Natural killer cell (primary cell): ENCODE measurements at regions not wholly inside any gene's neighbourhood (a gene's known extent, or its start where the extent isn't known, plus 50 kb on each side); places are given as distances from the start of the nearest gene placed in this dataset.

Experiments used
- ATAC-seq, 3 donors: fragments of 150-1000 bp in 2 of 3; fragments of 200-7000 bp in 1 of 3; cut with Tn5 transposase; 1 replicate in 1 of 3; 2 replicates in 2 of 3; pipeline ENCODE4 v1.10.0; 2021; ENCODE audit warnings: mild to moderate bottlenecking in 2 of 3, moderate library complexity in 2 of 3
- DNase-seq, 2 donors: peaks; one replicate each; pipeline versions ENCODE4 v3.0.0 to v3.0.0-alpha.2; 2013 to 2021; ENCODE audit warnings: mixed read lengths in 1 of 2
- H3K27ac ChIP-seq: one replicate; pipeline ENCODE4 v1.5.1; 2013; ENCODE audit warnings: mild to moderate bottlenecking, low read length
- H3K27me3 ChIP-seq: one replicate; pipeline ENCODE4 v1.6.1; 2013; ENCODE audit warnings: low read length; ENCODE audit not compliant: control insufficient read depth, insufficient read depth
- H3K36me3 ChIP-seq: one replicate; pipeline ENCODE4 v1.6.1; 2013; ENCODE audit warnings: low read length; ENCODE audit not compliant: control insufficient read depth, insufficient read depth
- H3K4me1 ChIP-seq: one replicate; pipeline ENCODE4 v1.6.1; 2013; ENCODE audit warnings: low read length; ENCODE audit not compliant: control insufficient read depth, insufficient read depth
- H3K4me3 ChIP-seq: one replicate; pipeline ENCODE4 v1.5.1; 2013; ENCODE audit warnings: low read length
- H3K9me3 ChIP-seq: one replicate; pipeline ENCODE4 v1.6.1; 2013; ENCODE audit warnings: low read length; ENCODE audit not compliant: control insufficient read depth, insufficient read depth
- H3K27ac Mint-ChIP-seq, 2 donors: one replicate each; pipeline ENCODE4 v1.8.0; 2022; ENCODE audit warnings: mild to moderate bottlenecking in 2 of 2, mixed read lengths in 2 of 2, moderate library complexity in 1 of 2
- H3K27me3 Mint-ChIP-seq, 2 donors: one replicate each; pipeline ENCODE4 v1.8.0; 2022; ENCODE audit warnings: low read depth in 2 of 2, mixed read lengths in 2 of 2
- H3K36me3 Mint-ChIP-seq: one replicate; pipeline ENCODE4 v1.8.0; 2022; ENCODE audit warnings: mixed read lengths
- H3K4me1 Mint-ChIP-seq, 2 donors: one replicate each; pipeline ENCODE4 v1.8.0; 2022; ENCODE audit warnings: mixed read lengths in 2 of 2
- H3K4me3 Mint-ChIP-seq: one replicate; pipeline ENCODE4 v1.8.0; 2022; ENCODE audit warnings: mild to moderate bottlenecking, moderate library complexity, mixed read lengths
- H3K9me3 Mint-ChIP-seq, 2 donors: one replicate each; pipeline ENCODE4 v1.8.0; 2022; ENCODE audit warnings: mixed read lengths in 2 of 2
- WGBS: methylation state at CpG from one replicate; pipeline ENCODE4 v1.1.7; 2013; ENCODE audit warnings: missing lambda C conversion rate; ENCODE audit not compliant: insufficient coverage; 5-methylcytosine and 5-hydroxymethylcytosine counted together
- intact Hi-C: fragments of 100-400 bp; cut with micrococcal nuclease; formaldehyde crosslinking; loops from one replicate; pipeline ENCODE4 v1.14.2; 2022
- TF ChIP-seq, protein P1 (sequence below): fragments of 200-600 bp; IDR thresholded peaks from one replicate; pipeline ENCODE4 v1.8.0; 2022; ENCODE audit warnings: antibody characterized with exemption

DNA sequence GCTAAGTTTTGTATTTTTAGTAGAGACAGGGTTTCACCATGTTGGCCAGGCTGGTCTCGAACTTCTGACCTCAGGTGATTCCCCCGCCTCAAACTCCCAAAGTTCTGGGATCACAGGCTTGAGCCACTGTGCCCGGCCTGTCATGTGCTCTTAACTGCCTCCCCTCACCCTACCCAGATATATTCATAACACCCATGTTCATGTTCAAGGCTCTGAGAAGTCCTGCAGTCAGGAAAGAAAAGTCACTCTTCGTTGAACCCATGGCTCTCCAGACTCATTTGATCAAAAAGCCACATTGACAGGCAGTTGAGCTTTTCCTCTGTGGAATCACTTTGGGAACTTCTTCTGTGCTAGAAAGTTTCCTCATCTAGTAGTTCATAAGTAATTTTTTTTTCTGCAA, 545.5 kb upstream of the TBX3 start:
- H3K9me3 Mint-ChIP-seq = no peaks in the 10 kb centered on the region
- TF ChIP-seq, protein P1, sequence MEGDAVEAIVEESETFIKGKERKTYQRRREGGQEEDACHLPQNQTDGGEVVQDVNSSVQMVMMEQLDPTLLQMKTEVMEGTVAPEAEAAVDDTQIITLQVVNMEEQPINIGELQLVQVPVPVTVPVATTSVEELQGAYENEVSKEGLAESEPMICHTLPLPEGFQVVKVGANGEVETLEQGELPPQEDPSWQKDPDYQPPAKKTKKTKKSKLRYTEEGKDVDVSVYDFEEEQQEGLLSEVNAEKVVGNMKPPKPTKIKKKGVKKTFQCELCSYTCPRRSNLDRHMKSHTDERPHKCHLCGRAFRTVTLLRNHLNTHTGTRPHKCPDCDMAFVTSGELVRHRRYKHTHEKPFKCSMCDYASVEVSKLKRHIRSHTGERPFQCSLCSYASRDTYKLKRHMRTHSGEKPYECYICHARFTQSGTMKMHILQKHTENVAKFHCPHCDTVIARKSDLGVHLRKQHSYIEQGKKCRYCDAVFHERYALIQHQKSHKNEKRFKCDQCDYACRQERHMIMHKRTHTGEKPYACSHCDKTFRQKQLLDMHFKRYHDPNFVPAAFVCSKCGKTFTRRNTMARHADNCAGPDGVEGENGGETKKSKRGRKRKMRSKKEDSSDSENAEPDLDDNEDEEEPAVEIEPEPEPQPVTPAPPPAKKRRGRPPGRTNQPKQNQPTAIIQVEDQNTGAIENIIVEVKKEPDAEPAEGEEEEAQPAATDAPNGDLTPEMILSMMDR = no peak
- H3K36me3 ChIP-seq = no peaks in the 10 kb centered on the region
- 83% methylated on average over 4 of the region's 4 CpGs for WGBS
- no peaks in the 10 kb centered on the region for H3K4me1 ChIP-seq
- ATAC-seq (no peak), DNase-seq (no peak)
- no peak overlapping the region for H3K4me3 ChIP-seq
- H3K9me3 ChIP-seq = no peaks in the 10 kb centered on the region
- no peaks in the 10 kb centered on the region for H3K27me3 ChIP-seq
- no peaks in the 10 kb centered on the region for H3K36me3 Mint-ChIP-seq
- no peak overlapping the region for H3K27ac ChIP-seq
- intact Hi-C loops = no loop called here
- H3K4me3 Mint-ChIP-seq = no peak overlapping the region
- no peaks in the 10 kb centered on the region for H3K27me3 Mint-ChIP-seq
- H3K4me1 Mint-ChIP-seq = no peaks in the 10 kb centered on the region
- no peak overlapping the region for H3K27ac Mint-ChIP-seq

DNA sequence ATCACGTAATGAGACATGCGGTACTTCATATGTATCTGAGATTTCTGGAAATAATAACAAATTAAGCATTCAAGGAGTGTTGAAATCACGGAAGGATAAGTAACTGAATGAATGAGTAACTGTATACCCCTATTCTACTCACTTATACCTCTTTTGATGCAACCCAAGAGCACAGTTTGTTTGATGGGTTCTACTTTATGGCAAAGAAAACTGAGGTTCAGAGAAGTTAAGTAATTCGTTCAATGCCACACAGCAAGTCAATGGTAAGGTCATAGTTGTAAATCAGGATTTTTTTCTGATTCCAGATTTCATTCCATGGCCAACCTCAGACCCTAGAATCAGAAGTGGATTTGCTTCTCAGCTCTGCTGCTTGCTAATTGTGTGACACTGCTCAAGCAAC, 544.5 kb upstream of the TBX3 start:
- TF ChIP-seq, protein P1 = no peak
- WGBS = 91% methylated on average over 1 of the region's 4 CpGs
- no peaks in the 10 kb centered on the region for H3K4me1 Mint-ChIP-seq
- Histone ChIP-seq H3K27me3 (no peaks in the 10 kb centered on the region), H3K9me3 (no peaks in the 10 kb centered on the region), H3K4me1 (no peaks in the 10 kb centered on the region), H3K4me3 (no peak overlapping the region), H3K27ac (no peak overlapping the region), H3K36me3 (no peaks in the 10 kb centered on the region)
- H3K36me3 Mint-ChIP-seq = no peaks in the 10 kb centered on the region
- intact Hi-C loops = no loop called here
- no peak overlapping the region for H3K27ac Mint-ChIP-seq
- DNase-seq (no peak), ATAC-seq (no peak)
- H3K9me3 Mint-ChIP-seq = peaks cover 0 to 3% of the 10 kb centered on the region in 2 donors
- H3K4me3 Mint-ChIP-seq = no peak overlapping the region
- H3K27me3 Mint-ChIP-seq = no peaks in the 10 kb centered on the region

DNA sequence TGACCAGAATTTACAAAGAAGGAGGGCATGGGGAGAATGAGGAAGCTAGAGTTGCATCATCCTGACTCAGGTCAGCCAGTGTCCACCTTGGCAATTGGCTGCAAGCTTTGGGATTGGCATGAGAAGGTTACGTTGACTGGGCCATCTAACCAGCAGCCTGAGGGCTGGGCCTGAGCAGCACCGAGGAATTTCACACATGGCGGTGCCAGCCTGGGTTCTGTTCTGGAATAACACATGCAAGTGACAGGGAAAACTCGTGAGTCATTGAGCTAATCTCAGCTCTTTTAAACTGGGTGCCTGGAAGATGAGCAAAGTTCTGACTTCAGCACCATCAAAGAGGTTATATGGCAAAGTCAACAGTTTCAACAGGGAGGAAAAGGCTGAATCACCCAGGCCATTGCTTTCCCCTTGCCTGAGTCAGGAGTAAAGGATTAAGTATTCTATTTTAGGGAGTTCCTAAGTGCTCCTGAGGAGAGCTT, 543.2 kb upstream of the TBX3 start:
- Mint-ChIP-seq H3K4me3 (no peak overlapping the region), H3K27me3 (no peaks in the 10 kb centered on the region), H3K36me3 (no peaks in the 10 kb centered on the region), H3K4me1 (no peaks in the 10 kb centered on the region), H3K27ac (no peak overlapping the region), H3K9me3 (peaks cover 2 to 3% of the 10 kb centered on the region in 2 donors)
- intact Hi-C loops = no loop called here
- no peaks in the 10 kb centered on the region for H3K36me3 ChIP-seq
- WGBS = 78% methylated on average over 4 of the region's 4 CpGs
- no peak overlapping the region for H3K27ac ChIP-seq
- H3K9me3 ChIP-seq = no peaks in the 10 kb centered on the region
- ATAC-seq (no peak), DNase-seq (no peak)
- TF ChIP-seq, protein P1 = no peak
- no peaks in the 10 kb centered on the region for H3K4me1 ChIP-seq
- no peaks in the 10 kb centered on the region for H3K27me3 ChIP-seq
- no peak overlapping the region for H3K4me3 ChIP-seq

DNA sequence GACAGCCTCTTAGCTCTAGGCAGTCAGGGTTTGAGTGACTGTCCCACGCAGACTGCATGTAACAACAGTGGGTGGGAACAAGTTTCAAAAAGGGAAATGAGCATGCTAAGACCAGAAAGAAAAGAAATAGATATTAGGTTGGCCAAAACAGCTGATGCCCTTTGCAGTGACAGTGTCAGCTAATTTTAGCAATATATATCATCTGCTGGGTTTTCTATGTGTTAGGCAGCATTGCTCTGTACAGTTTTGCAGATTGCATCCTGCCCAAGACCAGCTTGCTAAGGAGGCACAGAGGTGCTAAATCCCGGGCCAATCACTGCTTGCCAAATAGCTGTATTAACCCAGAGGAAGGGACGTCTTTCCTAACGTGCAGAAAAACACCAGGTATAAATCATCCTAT, 541.9 kb upstream of the TBX3 start:
- no peak for ATAC-seq
- H3K27ac Mint-ChIP-seq = no peak overlapping the region
- no peaks in the 10 kb centered on the region for H3K27me3 Mint-ChIP-seq
- WGBS = 68% methylated on average over 2 of the region's 4 CpGs
- Histone ChIP-seq H3K4me3 (no peak overlapping the region), H3K36me3 (no peaks in the 10 kb centered on the region), H3K27ac (no peak overlapping the region), H3K9me3 (no peaks in the 10 kb centered on the region), H3K4me1 (no peaks in the 10 kb centered on the region), H3K27me3 (no peaks in the 10 kb centered on the region)
- no peak overlapping the region for H3K4me3 Mint-ChIP-seq
- no peaks in the 10 kb centered on the region for H3K36me3 Mint-ChIP-seq
- no peaks in the 10 kb centered on the region for H3K4me1 Mint-ChIP-seq
- peaks cover 2 to 3% of the 10 kb centered on the region in 2 donors for H3K9me3 Mint-ChIP-seq
- TF ChIP-seq, protein P1 = no peak
- DNase-seq = no peak
- intact Hi-C loops = no loop called here
